Stimulated activated effector memory CD8-positive, alpha-beta T cell treated with anti-CD3 and anti-CD28 coated beads, Interleukin-12 subunit alpha, Interleukin-12 subunit beta, amount 100 ng/mL, for 72 hours (primary cell): ENCODE measurements at regions not wholly inside any gene's neighbourhood (a gene's known extent, or its start where the extent isn't known, plus 50 kb on each side); places are given as distances from the start of the nearest gene placed in this dataset.

Source experiments
- ATAC-seq: fragments of 150-1000 bp; cut with Tn5 transposase; 2 replicates; pipeline ENCODE4 v1.10.0; 2021
- DNase-seq, 2 donors: peaks; one replicate each; pipeline ENCODE4 v3.0.0; 2021 to 2022; ENCODE audit warnings: low spot score in 2 of 2
- H3K27ac Mint-ChIP-seq: one replicate; pipeline ENCODE4 v1.8.0; 2022; ENCODE audit warnings: mild to moderate bottlenecking, mixed read lengths
- H3K36me3 Mint-ChIP-seq: one replicate; pipeline ENCODE4 v1.8.0; 2022; ENCODE audit warnings: mild to moderate bottlenecking, mixed read lengths
- H3K4me1 Mint-ChIP-seq: one replicate; pipeline ENCODE4 v1.8.0; 2022; ENCODE audit warnings: mixed read lengths
- H3K4me3 Mint-ChIP-seq: one replicate; pipeline ENCODE4 v1.8.0; 2022; ENCODE audit warnings: mild to moderate bottlenecking, mixed read lengths
- H3K9me3 Mint-ChIP-seq: one replicate; pipeline ENCODE4 v1.8.0; 2022; ENCODE audit warnings: mixed read lengths

DNA sequence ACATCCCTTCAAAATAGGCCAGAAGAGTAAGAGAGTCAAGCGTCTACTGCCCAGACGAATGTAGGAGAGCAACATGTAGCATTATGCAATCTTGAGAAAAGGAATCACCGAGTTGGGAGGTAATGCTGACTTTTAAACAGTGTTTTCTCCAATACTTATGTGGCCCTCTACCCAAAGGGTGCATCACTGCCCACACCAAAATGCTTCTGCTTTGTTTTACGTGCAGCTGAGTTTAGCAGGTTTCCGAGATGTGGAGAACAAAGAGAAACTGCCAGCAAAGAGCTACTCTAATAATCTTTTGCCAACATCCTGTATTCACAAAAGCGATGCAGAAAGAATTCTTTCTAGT, 63.4 kb upstream of the ZEB2 start:
- H3K4me3 Mint-ChIP-seq, result peak overlapping the region; percentile 19
- H3K4me1 Mint-ChIP-seq, result peaks cover 15% of the 10 kb centered on the region
- H3K36me3 Mint-ChIP-seq, result no peaks in the 10 kb centered on the region
- H3K9me3 Mint-ChIP-seq, result no peaks in the 10 kb centered on the region
- H3K27ac Mint-ChIP-seq, result no peak overlapping the region
- no peak for DNase-seq
- no peak for ATAC-seq

DNA sequence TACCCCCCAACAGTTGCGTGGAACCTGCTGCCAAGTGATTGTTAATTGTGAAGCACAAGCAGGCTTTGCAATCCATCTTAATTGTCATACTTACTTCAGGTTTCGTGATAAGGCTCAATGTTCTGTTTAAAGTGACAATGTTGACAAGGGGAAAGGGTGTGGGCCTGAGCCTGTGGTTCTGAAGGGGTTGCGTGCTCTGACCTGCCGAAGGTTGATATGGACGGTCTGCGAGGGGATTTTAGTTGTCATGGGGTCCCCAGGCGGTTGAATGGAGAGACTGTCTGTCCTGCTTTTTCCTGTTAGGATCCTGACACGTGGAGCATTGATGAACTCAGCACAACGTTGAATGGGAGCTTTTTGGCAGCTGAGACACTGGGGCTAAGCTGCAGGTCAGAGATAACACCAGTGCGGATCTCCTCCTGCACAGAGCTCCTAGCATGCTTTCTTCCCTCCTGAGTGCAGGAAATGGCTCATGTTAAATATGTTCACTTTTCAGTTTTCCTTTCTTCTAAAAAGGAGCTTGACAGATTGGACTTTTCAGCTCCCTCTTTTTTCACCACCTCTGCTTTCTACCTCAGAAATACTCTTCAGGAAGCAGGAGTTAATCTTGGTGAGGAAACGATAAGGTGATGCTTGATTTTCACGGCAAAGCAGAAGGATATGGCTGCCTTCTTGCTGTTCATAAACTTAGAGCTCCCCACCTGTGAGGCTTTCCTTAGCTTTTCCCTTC, 62.9 kb upstream of the ZEB2 start:
- ATAC-seq, result no peak
- peaks cover 13% of the 10 kb centered on the region for H3K4me1 Mint-ChIP-seq
- no peaks in the 10 kb centered on the region for H3K9me3 Mint-ChIP-seq
- no peak for DNase-seq
- no peaks in the 10 kb centered on the region for H3K36me3 Mint-ChIP-seq
- no peak overlapping the region for H3K4me3 Mint-ChIP-seq
- H3K27ac Mint-ChIP-seq, result no peak overlapping the region

DNA sequence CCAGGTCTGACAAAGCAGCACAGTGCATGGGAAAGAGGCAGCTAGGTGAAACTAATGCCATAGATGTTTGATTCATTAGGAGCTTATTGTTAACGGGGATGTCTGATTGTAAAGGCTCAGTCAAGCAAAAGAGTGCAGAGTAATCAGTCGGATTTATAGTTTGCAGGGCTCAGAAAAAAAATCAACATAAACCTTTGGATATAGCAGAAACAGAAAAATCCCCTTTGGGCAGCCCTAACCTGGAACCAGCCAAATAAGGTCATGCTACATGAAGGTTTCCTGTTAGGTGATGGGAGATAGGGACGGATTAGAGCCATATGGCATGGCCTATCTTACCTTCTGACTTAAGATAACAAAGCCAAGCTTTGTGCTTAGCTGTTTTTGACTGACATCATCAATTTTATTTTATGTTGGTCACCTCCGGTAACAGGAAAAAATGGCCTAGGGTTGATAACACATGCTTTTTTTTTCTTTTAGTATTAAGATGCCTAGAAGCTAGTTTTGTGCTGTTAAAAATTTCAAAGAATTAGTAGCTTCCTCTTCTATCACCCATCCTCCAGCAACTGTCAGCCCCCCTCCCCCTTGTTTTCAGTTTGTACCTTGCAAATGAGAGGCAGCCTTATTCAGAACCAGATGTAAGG, 60.7 kb upstream of the ZEB2 start:
- DNase-seq (no peak), ATAC-seq (no peak)
- H3K4me1 Mint-ChIP-seq, result peaks cover 7% of the 10 kb centered on the region
- H3K27ac Mint-ChIP-seq, result no peak overlapping the region
- no peak overlapping the region for H3K4me3 Mint-ChIP-seq
- no peaks in the 10 kb centered on the region for H3K36me3 Mint-ChIP-seq
- no peaks in the 10 kb centered on the region for H3K9me3 Mint-ChIP-seq

DNA sequence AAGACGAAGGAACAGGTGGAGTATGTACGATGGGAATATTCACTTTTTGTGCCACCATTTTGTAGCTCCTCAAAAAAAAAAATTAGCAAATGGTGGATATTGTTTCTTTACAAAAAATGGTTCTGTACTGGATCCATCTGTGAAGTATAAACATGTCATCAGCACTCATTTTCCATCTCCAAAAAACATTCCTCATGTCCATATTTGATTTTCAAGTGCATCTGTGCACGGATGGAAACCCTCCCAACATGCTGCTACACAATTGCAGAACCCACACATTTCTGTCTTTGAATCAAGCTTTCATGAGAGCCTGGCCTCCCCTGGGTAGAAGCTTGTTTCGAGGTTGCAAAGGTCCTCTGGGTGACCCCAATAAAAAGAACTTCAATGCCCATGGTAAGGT, 59.6 kb upstream of the ZEB2 start:
- H3K36me3 Mint-ChIP-seq, result no peaks in the 10 kb centered on the region
- DNase-seq, result no peak
- H3K4me3 Mint-ChIP-seq, result no peak overlapping the region
- no peaks in the 10 kb centered on the region for H3K9me3 Mint-ChIP-seq
- H3K4me1 Mint-ChIP-seq, result peaks cover 12% of the 10 kb centered on the region
- no peak overlapping the region for H3K27ac Mint-ChIP-seq
- ATAC-seq, result no peak

DNA sequence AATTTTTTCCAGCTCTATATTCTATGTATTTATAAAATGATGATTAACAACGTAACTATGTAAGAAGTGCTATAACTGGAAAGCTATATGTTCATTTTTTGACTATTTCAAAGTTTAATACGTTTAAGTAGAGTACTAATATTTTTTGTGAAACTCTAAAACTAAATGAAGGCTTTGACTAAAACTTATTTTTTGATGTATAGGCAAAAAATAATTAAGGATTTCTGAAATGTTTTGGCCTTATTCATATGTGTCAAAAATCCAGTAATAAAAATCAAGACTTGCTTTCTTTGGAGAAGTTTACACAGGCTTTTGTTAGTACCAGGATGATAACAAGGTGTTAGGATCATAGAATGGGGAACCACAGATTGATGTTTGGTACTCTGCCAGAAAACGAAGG, 58.2 kb upstream of the ZEB2 start:
- H3K36me3 Mint-ChIP-seq, result no peaks in the 10 kb centered on the region
- no peak for DNase-seq
- H3K9me3 Mint-ChIP-seq, result no peaks in the 10 kb centered on the region
- peaks cover 9% of the 10 kb centered on the region for H3K4me1 Mint-ChIP-seq
- no peak overlapping the region for H3K27ac Mint-ChIP-seq
- no peak overlapping the region for H3K4me3 Mint-ChIP-seq
- no peak for ATAC-seq

DNA sequence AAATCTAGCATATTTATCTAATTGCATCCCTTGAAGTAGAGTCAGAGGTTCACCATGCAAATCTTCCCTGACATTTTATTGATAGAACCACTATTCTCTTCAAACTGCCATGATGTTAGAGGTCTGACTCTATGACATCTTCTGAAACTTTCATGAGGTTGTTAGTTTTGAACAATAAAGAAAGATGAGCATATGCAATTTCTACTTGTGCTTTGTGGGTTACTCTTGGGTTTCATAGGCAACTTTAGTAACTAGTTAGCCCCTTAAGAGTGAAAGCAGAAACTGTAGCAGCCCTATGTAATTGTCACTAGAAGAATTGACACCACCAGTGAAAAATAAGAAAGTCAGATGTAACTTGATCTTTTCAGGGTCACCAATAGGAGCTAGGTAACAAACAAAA, 53.1 kb upstream of the ZEB2 start:
- no peak overlapping the region for H3K4me3 Mint-ChIP-seq
- H3K36me3 Mint-ChIP-seq, result no peaks in the 10 kb centered on the region
- DNase-seq (no peak), ATAC-seq (peak; percentile 89)
- H3K9me3 Mint-ChIP-seq, result no peaks in the 10 kb centered on the region
- H3K27ac Mint-ChIP-seq, result no peak overlapping the region
- peaks cover 35% of the 10 kb centered on the region for H3K4me1 Mint-ChIP-seq

DNA sequence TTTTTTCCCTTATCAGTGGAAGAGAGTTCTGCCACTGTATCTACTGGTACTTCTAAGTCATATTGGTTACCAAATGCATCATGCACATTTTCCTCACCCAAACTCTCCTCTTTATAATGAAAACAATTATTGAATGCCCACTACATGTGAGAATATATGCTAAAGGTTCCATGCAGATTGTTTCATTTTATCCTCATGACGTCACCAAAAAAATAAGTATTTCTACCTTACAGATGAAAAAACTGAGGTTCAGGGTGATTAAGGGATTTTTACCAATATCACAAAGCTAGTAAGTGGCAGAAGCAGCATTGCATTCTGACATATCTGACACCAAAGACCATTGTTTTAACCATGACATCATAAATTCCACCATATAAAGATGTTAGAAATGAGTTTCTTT, 51.9 kb upstream of the ZEB2 start:
- no peaks in the 10 kb centered on the region for H3K36me3 Mint-ChIP-seq
- no peak overlapping the region for H3K4me3 Mint-ChIP-seq
- H3K9me3 Mint-ChIP-seq, result no peaks in the 10 kb centered on the region
- H3K4me1 Mint-ChIP-seq, result peaks cover 35% of the 10 kb centered on the region
- no peak for DNase-seq
- H3K27ac Mint-ChIP-seq, result no peak overlapping the region
- ATAC-seq, result no peak

DNA sequence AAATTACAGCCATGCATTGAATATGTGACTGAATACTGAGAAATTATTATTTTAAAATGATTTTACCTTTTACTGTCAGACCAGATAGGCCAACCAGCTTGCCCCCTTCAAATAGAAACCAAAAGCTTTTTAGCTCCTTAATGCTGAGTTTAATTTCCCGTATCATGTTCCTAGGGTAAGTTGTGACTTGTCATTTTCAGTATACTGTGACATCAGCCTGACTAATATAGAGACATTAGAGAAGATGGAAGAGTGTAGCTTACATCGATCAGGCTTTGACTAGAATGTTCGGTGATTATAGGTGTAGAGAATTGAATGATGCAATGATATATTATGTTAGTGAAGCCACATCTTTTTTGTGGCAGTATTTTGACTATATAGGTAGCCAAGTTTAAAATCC, 50.6 kb upstream of the ZEB2 start:
- H3K4me1 Mint-ChIP-seq, result peaks cover 35% of the 10 kb centered on the region
- H3K4me3 Mint-ChIP-seq, result peak overlapping the region; percentile 19
- ATAC-seq, result peak; percentile 94
- H3K9me3 Mint-ChIP-seq, result peaks cover 2% of the 10 kb centered on the region
- H3K36me3 Mint-ChIP-seq, result no peaks in the 10 kb centered on the region
- no peak for DNase-seq
- H3K27ac Mint-ChIP-seq, result peak overlapping the region; percentile 30
